H1 (cell line): ENCODE measurements at regions not wholly inside any gene's neighbourhood (a gene's known extent, or its start where the extent isn't known, plus 50 kb on each side); places are given as distances from the start of the nearest gene placed in this dataset.

ENCODE experiments used
- CTCF ChIA-PET: fragments of 300-600 bp; sonication (Branson Sonifier 250); formaldehyde crosslinking; loops from one replicate; lab custom pipeline; 2021; ENCODE audit not compliant: partially characterized antibody; lab: Charles Lee
- POLR2A ChIA-PET: fragments of 300-600 bp; sonication (Branson Sonifier 250); formaldehyde crosslinking; loops from one replicate; lab custom pipeline; 2021; ENCODE audit warnings: inconsistent platforms; ENCODE audit not compliant: partially characterized antibody; lab: Charles Lee
- DNase-seq, 2 experiments: peaks; one replicate each; pipeline versions ENCODE4 v3.0.0 to v3.0.0-alpha.2; 2010 to 2022; ENCODE audit warnings: low spot score in 2 of 2, low read depth in 1 of 2, mixed read lengths in 1 of 2
- FAIRE-seq: peaks from 2 replicates; lab custom pipeline; 2011; peaks lifted over from hg19 to GRCh38; lab: Jason Lieb, UNC
- H2AFZ ChIP-seq: 2 replicates; pipeline ENCODE4 v1.8.1; 2012; ENCODE audit warnings: low read length, inconsistent platforms
- H2AK5ac ChIP-seq: 2 replicates; pipeline ENCODE4 v1.6.1; 2013; ENCODE audit warnings: low read depth, low read length
- H2BK120ac ChIP-seq: replicated peaks from 2 replicates; pipeline ENCODE3; 2013; ENCODE audit warnings: low read depth, low read length, inconsistent platforms
- H2BK12ac ChIP-seq: 2 replicates; pipeline ENCODE4 v1.6.1; 2013; ENCODE audit warnings: low read depth, low read length
- H2BK15ac ChIP-seq: 2 replicates; pipeline ENCODE4 v1.6.1; 2013; ENCODE audit warnings: low read length
- H2BK20ac ChIP-seq: 2 replicates; pipeline ENCODE4 v1.6.1; 2013; ENCODE audit warnings: low read length
- H2BK5ac ChIP-seq: 2 replicates; pipeline ENCODE4 v1.6.1; 2013; ENCODE audit warnings: low read depth, low read length
- H3K14ac ChIP-seq: 2 replicates; pipeline ENCODE4 v1.6.1; 2013; ENCODE audit warnings: inconsistent platforms; ENCODE audit not compliant: insufficient read length
- H3K18ac ChIP-seq: 2 replicates; pipeline ENCODE4 v1.6.1; 2013; ENCODE audit warnings: low read length; ENCODE audit errors: extremely low read depth
- H3K23ac ChIP-seq: 2 replicates; pipeline ENCODE4 v1.6.1; 2013; ENCODE audit warnings: inconsistent platforms; ENCODE audit not compliant: insufficient read length
- H3K23me2 ChIP-seq: 2 replicates; pipeline ENCODE4 v1.6.1; 2013; ENCODE audit warnings: low read depth, low read length
- H3K27ac ChIP-seq: 2 replicates; pipeline ENCODE4 v1.6.1; 2011; ENCODE audit warnings: low read depth, low read length, inconsistent platforms
- H3K27me3 ChIP-seq, 4 experiments: replicated peaks in 1 of 4; 1 replicate in 1 of 4; 2 replicates in 3 of 4; pipeline versions ENCODE4 v1.6.1 to v1.8.1; 2011 to 2013; ENCODE audit warnings: low read length in 3 of 4, mild to moderate bottlenecking in 3 of 4, inconsistent platforms in 2 of 4, mixed read lengths in 2 of 4, moderate library complexity in 1 of 4; ENCODE audit not compliant: control insufficient read depth in 3 of 4, insufficient read depth in 3 of 4; ENCODE audit errors: extremely low read depth in 1 of 4
- H3K36me3 ChIP-seq, 4 experiments: 2 replicates each; pipeline versions ENCODE4 v1.6.1 to v1.8.1; 2011 to 2013; ENCODE audit warnings: mild to moderate bottlenecking in 4 of 4, low read length in 3 of 4, moderate library complexity in 2 of 4, control low read depth in 1 of 4, inconsistent platforms in 1 of 4; ENCODE audit not compliant: insufficient read depth in 4 of 4, control insufficient read depth in 2 of 4
- H3K4ac ChIP-seq: replicated peaks from 2 replicates; pipeline ENCODE3; 2013; ENCODE audit warnings: low read length, low read depth, mixed read lengths, inconsistent platforms; ENCODE audit not compliant: insufficient read length
- H3K4me1 ChIP-seq, 4 experiments: replicated peaks in 1 of 4; 1 replicate in 1 of 4; 2 replicates in 3 of 4; pipeline versions ENCODE4 v1.6.1 to v1.8.1; 2011 to 2013; ENCODE audit warnings: low read length in 3 of 4, inconsistent platforms in 2 of 4, mixed read lengths in 1 of 4; ENCODE audit not compliant: insufficient read depth in 4 of 4, control insufficient read depth in 3 of 4
- H3K4me2 ChIP-seq, 2 experiments: 2 replicates each; pipeline versions ENCODE4 v1.6.1 to v1.8.1; 2011 to 2013; ENCODE audit warnings: low read depth in 2 of 2, low read length in 2 of 2, control low read depth in 1 of 2, inconsistent platforms in 1 of 2, mild to moderate bottlenecking in 1 of 2; ENCODE audit not compliant: insufficient read depth in 1 of 2
- H3K4me3 ChIP-seq, 4 experiments: fragments of 200-600, 300-600 bp in 1 of 4; sonication (generic), shearing (Covaris generic), sonication (Bioruptor Twin) in 1 of 4; 2 replicates each; pipeline versions ENCODE4 v1.5.1 to v1.8.1; 2011 to 2016; ENCODE audit warnings: low read length in 4 of 4, low read depth in 3 of 4, control low read depth in 2 of 4, inconsistent platforms in 2 of 4, mild to moderate bottlenecking in 2 of 4, mixed read lengths in 1 of 4, moderate library complexity in 1 of 4; ENCODE audit not compliant: insufficient read depth in 2 of 4; ENCODE audit errors: extremely low read depth in 1 of 4
- H3K56ac ChIP-seq: replicated peaks from 2 replicates; pipeline ENCODE3; 2013; ENCODE audit warnings: low read depth, mild to moderate bottlenecking, mixed read lengths, low read length, inconsistent platforms; ENCODE audit not compliant: insufficient read length
- H3K79me1 ChIP-seq: 2 replicates; pipeline ENCODE4 v1.6.1; 2013; ENCODE audit warnings: low read depth, low read length, control low read depth
- H3K79me2 ChIP-seq, 2 experiments: 2 replicates each; pipeline versions ENCODE4 v1.6.1 to v1.8.1; 2012 to 2013; ENCODE audit warnings: low read length in 2 of 2, mild to moderate bottlenecking in 2 of 2, inconsistent platforms in 1 of 2; ENCODE audit not compliant: insufficient read depth in 2 of 2, control insufficient read depth in 1 of 2
- H3K9ac ChIP-seq, 4 experiments: replicated peaks in 1 of 4; 1 replicate in 1 of 4; 2 replicates in 3 of 4; pipeline versions ENCODE4 v1.6.1 to v1.8.1; 2011 to 2013; ENCODE audit warnings: low read depth in 3 of 4, low read length in 3 of 4, control low read depth in 2 of 4, mild to moderate bottlenecking in 2 of 4, moderate library complexity in 2 of 4, inconsistent platforms in 1 of 4; ENCODE audit errors: extremely low read depth in 1 of 4
- H3K9me3 ChIP-seq, 2 experiments: 2 replicates each; pipeline versions ENCODE4 v1.6.1 to v1.8.1; 2012 to 2013; ENCODE audit warnings: mild to moderate bottlenecking in 2 of 2, moderate library complexity in 2 of 2, control low read depth in 1 of 2, inconsistent platforms in 1 of 2, low read depth in 1 of 2, low read length in 1 of 2, mixed read lengths in 1 of 2; ENCODE audit not compliant: insufficient read depth in 2 of 2
- H4K20me1 ChIP-seq, 2 experiments: replicated peaks in 1 of 2; 2 replicates each; pipeline versions ENCODE3 to v1.8.1; 2011 to 2013; ENCODE audit warnings: inconsistent platforms in 2 of 2, low read length in 2 of 2, mild to moderate bottlenecking in 1 of 2; ENCODE audit not compliant: insufficient read depth in 2 of 2, control insufficient read depth in 1 of 2
- H4K5ac ChIP-seq: 2 replicates; pipeline ENCODE4 v1.6.1; 2013; ENCODE audit warnings: low read length, low read depth, mixed read lengths, inconsistent platforms; ENCODE audit not compliant: insufficient read length
- H4K8ac ChIP-seq: 2 replicates; pipeline ENCODE4 v1.8.0; 2013; ENCODE audit warnings: mild to moderate bottlenecking, moderate library complexity, low read length, inconsistent platforms; ENCODE audit not compliant: insufficient read depth; ENCODE audit errors: extremely low read depth
- H4K91ac ChIP-seq: replicated peaks from 2 replicates; pipeline ENCODE3; 2013; ENCODE audit warnings: low read length, mixed read lengths, inconsistent platforms; ENCODE audit not compliant: insufficient read length
- CEBPB ChIP-seq: IDR thresholded peaks from 2 replicates; pipeline ENCODE4 v1.6.1; 2012; ENCODE audit warnings: low read depth, low read length
- HDAC6 ChIP-seq: IDR thresholded peaks from one replicate; pipeline ENCODE4 v1.7.1; 2012; ENCODE audit warnings: low read depth, mild to moderate bottlenecking, inconsistent platforms, low read length, moderate library complexity
- MAFK ChIP-seq: IDR thresholded peaks from 2 replicates; pipeline ENCODE4 v1.6.1; 2012; ENCODE audit warnings: low read depth, mild to moderate bottlenecking, improper control_type of control experiment, low read length
- RBBP5 ChIP-seq: IDR thresholded peaks from 2 replicates; pipeline ENCODE4 v1.7.1; 2012; ENCODE audit warnings: low read depth, mild to moderate bottlenecking, inconsistent platforms, low read length, moderate library complexity, borderline replicate concordance
- RXRA ChIP-seq: IDR thresholded peaks from 2 replicates; pipeline ENCODE4 v1.6.1; 2011; ENCODE audit warnings: low read depth, mild to moderate bottlenecking, low read length, moderate library complexity; ENCODE audit not compliant: insufficient read depth
- SIN3A ChIP-seq, 2 experiments: IDR thresholded peaks in 1 of 2; conservative IDR thresholded peaks in 1 of 2; 2 replicates each; pipeline ENCODE4 v1.6.1; 2011 to 2012; ENCODE audit warnings: low read length in 2 of 2, improper control_type of control experiment in 1 of 2, low read depth in 1 of 2, mild to moderate bottlenecking in 1 of 2
- SP1 ChIP-seq: IDR thresholded peaks from 2 replicates; pipeline ENCODE4 v1.6.1; 2011; ENCODE audit warnings: low read depth, low read length
- TAF7 ChIP-seq: optimal IDR thresholded peaks from 2 replicates; pipeline ENCODE3; 2011; ENCODE audit warnings: low read depth, mild to moderate bottlenecking, inconsistent platforms, low read length, moderate library complexity, borderline replicate concordance
- TEAD4 ChIP-seq: IDR thresholded peaks from 2 replicates; pipeline ENCODE4 v1.6.1; 2012; ENCODE audit warnings: low read depth, low read length, inconsistent platforms, mixed read lengths
- WGBS, 2 experiments: shearing (Covaris generic) in 1 of 2; methylation state at CpG; one replicate each; pipeline versions ENCODE4 v1.1.6 to v1.1.7; 2013 to 2015; ENCODE audit warnings: low lambda C conversion rate in 2 of 2, mixed read lengths in 2 of 2, inconsistent platforms in 1 of 2, low coverage in 1 of 2, missing lambda C conversion rate in 1 of 2; ENCODE audit not compliant: insufficient replicate concordance in 2 of 2, insufficient coverage in 1 of 2, insufficient read length in 1 of 2; ENCODE audit errors: extremely low coverage in 1 of 2, missing lambda C conversion rate in 1 of 2; 5-methylcytosine and 5-hydroxymethylcytosine counted together

DNA sequence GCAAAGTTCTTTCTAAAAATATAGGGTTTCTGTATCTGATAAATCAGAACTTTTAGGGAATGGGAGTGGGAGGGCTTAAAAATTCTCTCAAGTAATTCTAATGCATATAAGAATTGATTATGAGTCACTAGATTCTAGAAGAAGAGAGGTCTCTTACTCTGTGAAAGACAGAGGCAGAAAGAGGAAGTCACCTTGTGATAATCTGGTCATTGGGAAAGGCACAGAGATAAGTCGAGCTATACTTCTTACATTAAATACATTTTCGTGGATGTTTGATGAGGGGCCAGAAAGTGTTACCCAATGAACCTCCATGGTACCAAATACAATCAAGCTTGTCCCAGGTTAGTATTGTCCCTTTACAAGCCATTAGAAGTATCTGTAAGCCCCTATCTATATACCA lies 134.4 kb downstream of the MAD2L1 start:
- no peak overlapping the region for H4K8ac ChIP-seq
- no peak overlapping the region for H3K23ac ChIP-seq
- no peak overlapping the region for H3K4me2 ChIP-seq
- H2BK120ac ChIP-seq, result no peak overlapping the region
- no peaks in the 10 kb centered on the region; the same call in 1 of the 2 replicates for H3K23me2 ChIP-seq
- H2BK20ac ChIP-seq, result no peak overlapping the region
- H3K27ac ChIP-seq, result no peak overlapping the region
- no peak overlapping the region for H3K56ac ChIP-seq
- H3K4me3 ChIP-seq, result no peak overlapping the region
- no peak overlapping the region for H3K9ac ChIP-seq
- DNase-seq (no peak), FAIRE-seq (no peak)
- no peak overlapping the region for H2BK15ac ChIP-seq
- POLR2A ChIA-PET, result interaction anchor here (1.1 kb wide), 1 partner anchor 68 kb away, joined by 3 read pairs; no protein-coding TSS in a partner anchor
- no peak overlapping the region for H2AK5ac ChIP-seq
- H3K36me3 ChIP-seq, result no peaks in the 10 kb centered on the region
- H3K9me3 ChIP-seq, result no peaks in the 10 kb centered on the region
- no peak overlapping the region for H2BK12ac ChIP-seq
- no peaks in the 10 kb centered on the region for H3K79me2 ChIP-seq
- no peaks in the 10 kb centered on the region for H4K20me1 ChIP-seq
- no peak overlapping the region for H2BK5ac ChIP-seq
- H2AFZ ChIP-seq, result no peak overlapping the region
- CTCF ChIA-PET, result no interaction called here
- H3K79me1 ChIP-seq, result no peaks in the 10 kb centered on the region
- WGBS, 2 experiments, result 78% methylated on average over 2 of the region's 2 CpGs; no CpG with 5 or more reads in 1 of the 2 experiments
- H3K18ac ChIP-seq, result no peak overlapping the region
- no peaks in the 10 kb centered on the region for H3K27me3 ChIP-seq
- no peaks in the 10 kb centered on the region for H3K4me1 ChIP-seq
- no peak overlapping the region for H4K5ac ChIP-seq
- no peak overlapping the region for H3K4ac ChIP-seq
- H4K91ac ChIP-seq, result no peak overlapping the region
- no peak overlapping the region for H3K14ac ChIP-seq
- TF ChIP-seq SP1, result no peak
- TF ChIP-seq MAFK, result no peak
- no peak for TF ChIP-seq CEBPB
- no peak for TF ChIP-seq HDAC6
- TF ChIP-seq RXRA, result no peak
- no peak for TF ChIP-seq SIN3A (conservative IDR thresholded peaks at IDR 0.05 in 1 of 2, IDR thresholded peaks at IDR 0.05 in 1 of 2; ENCODE audit: low read depth in 1 of 2, low read length in 2 of 2)
- TF ChIP-seq TEAD4, result no peak
- no peak for TF ChIP-seq TAF7
- no peak for TF ChIP-seq RBBP5
